OCI-LY7 (cell line): ENCODE measurements at regions not wholly inside any gene's neighbourhood (a gene's known extent, or its start where the extent isn't known, plus 50 kb on each side); places are given as distances from the start of the nearest gene placed in this dataset.

Experiments
- BruUV-seq: library from RNA; stranded (reverse); fragments of 400-500 nt; replicated peaks from 2 replicates; lab custom pipeline; 2021; lab: Mats Ljungman, UMichigan
- CTCF ChIA-PET: fragments of 300-600 bp; sonication (Branson Sonifier 250); formaldehyde crosslinking; loops from one replicate; lab custom pipeline; 2022; ENCODE audit warnings: antibody characterized with exemption; ENCODE audit not compliant: unreplicated experiment; lab: Charles Lee
- POLR2A ChIA-PET: fragments of 300-600 bp; sonication (Branson Sonifier 250); formaldehyde crosslinking; loops from one replicate; lab custom pipeline; 2022; ENCODE audit warnings: antibody characterized with exemption; lab: Charles Lee
- DNase-seq: peaks from one replicate; pipeline ENCODE4 v3.0.0-alpha.2; 2015; ENCODE audit warnings: low spot score
- H2AFZ ChIP-seq: fragments of 200-600 bp; sonication (generic), shearing (Covaris generic); 2 replicates; pipeline ENCODE4 v1.6.1; 2014; ENCODE audit warnings: mild to moderate bottlenecking, antibody characterized with exemption, low read length, moderate library complexity
- H3K27ac ChIP-seq: fragments of 200-600 bp; sonication (generic); 2 replicates; pipeline ENCODE4 v1.5.1; 2014; ENCODE audit warnings: mixed run types, low read depth, mild to moderate bottlenecking, moderate library complexity, low read length, inconsistent platforms; ENCODE audit not compliant: poor library complexity, severe bottlenecking
- H3K36me3 ChIP-seq: fragments of 200-600 bp; sonication (generic); 2 replicates; pipeline ENCODE4 v1.6.1; 2014; ENCODE audit warnings: mild to moderate bottlenecking, antibody characterized with exemption, low read length, moderate library complexity, mixed read lengths; ENCODE audit not compliant: insufficient read depth
- H3K4me1 ChIP-seq: fragments of 200-600 bp; sonication (generic); 2 replicates; pipeline ENCODE4 v1.5.1; 2014; ENCODE audit warnings: mild to moderate bottlenecking, low read length; ENCODE audit not compliant: insufficient read depth, poor library complexity, severe bottlenecking
- H3K4me2 ChIP-seq: fragments of 200-600 bp; sonication (generic); 2 replicates; pipeline ENCODE4 v1.6.1; 2014; ENCODE audit warnings: mild to moderate bottlenecking, low read length
- H3K4me3 ChIP-seq: fragments of 200-600 bp; sonication (generic); 2 replicates; pipeline ENCODE4 v1.5.1; 2014; ENCODE audit warnings: mild to moderate bottlenecking, low read depth, low read length; ENCODE audit not compliant: poor library complexity, severe bottlenecking
- H3K79me2 ChIP-seq: fragments of 200-600 bp; sonication (generic); 2 replicates; pipeline ENCODE4 v1.6.1; 2016; ENCODE audit warnings: low read depth, mild to moderate bottlenecking, low read length, moderate library complexity, mixed read lengths; ENCODE audit not compliant: insufficient read depth
- H3K9me2 ChIP-seq: fragments of 200-600 bp; sonication (generic); 2 replicates; pipeline ENCODE4 v1.6.1; 2016; ENCODE audit warnings: mild to moderate bottlenecking, low read length, mixed read lengths; ENCODE audit not compliant: insufficient read depth
- H3K9me3 ChIP-seq: fragments of 200-600 bp; sonication (generic); 2 replicates; pipeline ENCODE4 v1.6.1; 2014; ENCODE audit warnings: mild to moderate bottlenecking, mixed run types, low read length, mixed read lengths
- H4K20me1 ChIP-seq: fragments of 200-600 bp; sonication (generic); 2 replicates; pipeline ENCODE4 v1.6.1; 2014; ENCODE audit warnings: mild to moderate bottlenecking, antibody characterized with exemption, low read length, moderate library complexity, mixed read lengths; ENCODE audit not compliant: insufficient read depth
- EZH2phosphoT487 ChIP-seq: fragments of 200-600 bp; sonication (generic); IDR thresholded peaks from 2 replicates; pipeline ENCODE4 v1.6.1; 2018; ENCODE audit warnings: low read depth, borderline replicate concordance, mild to moderate bottlenecking, mixed run types, antibody characterized with exemption, low read length, moderate library complexity, mixed read lengths
- intact Hi-C: fragments of 100-400 bp; cut with micrococcal nuclease; formaldehyde crosslinking; loops from one replicate; pipeline ENCODE4 v1.10.0; 2022; ENCODE audit not compliant: unreplicated experiment
- TF ChIP-seq, protein P1 (sequence below): fragments of 200-600 bp; sonication (generic); conservative IDR thresholded peaks from 2 replicates; pipeline ENCODE4 v1.5.1; 2014; ENCODE audit warnings: mild to moderate bottlenecking, antibody characterized with exemption, low read length, moderate library complexity, mixed read lengths

GRCh38 chr15:95405447-95405846 lies 925.1 kb upstream of the NR2F2 start:
- H3K79me2 ChIP-seq = no peaks in the 10 kb centered on the region
- CTCF ChIA-PET = no interaction called here
- no peaks in the 10 kb centered on the region for H3K36me3 ChIP-seq
- H2AFZ ChIP-seq = no peak overlapping the region
- H3K4me1 ChIP-seq = no peaks in the 10 kb centered on the region
- no peak overlapping the region for H3K4me2 ChIP-seq
- BruUV-seq = no TSS peak
- no peaks in the 10 kb centered on the region for H4K20me1 ChIP-seq
- no peaks in the 10 kb centered on the region for H3K9me3 ChIP-seq
- H3K4me3 ChIP-seq = no peak overlapping the region
- POLR2A ChIA-PET = no interaction called here
- no peak for TF ChIP-seq EZH2phosphoT487
- TF ChIP-seq, protein P1, sequence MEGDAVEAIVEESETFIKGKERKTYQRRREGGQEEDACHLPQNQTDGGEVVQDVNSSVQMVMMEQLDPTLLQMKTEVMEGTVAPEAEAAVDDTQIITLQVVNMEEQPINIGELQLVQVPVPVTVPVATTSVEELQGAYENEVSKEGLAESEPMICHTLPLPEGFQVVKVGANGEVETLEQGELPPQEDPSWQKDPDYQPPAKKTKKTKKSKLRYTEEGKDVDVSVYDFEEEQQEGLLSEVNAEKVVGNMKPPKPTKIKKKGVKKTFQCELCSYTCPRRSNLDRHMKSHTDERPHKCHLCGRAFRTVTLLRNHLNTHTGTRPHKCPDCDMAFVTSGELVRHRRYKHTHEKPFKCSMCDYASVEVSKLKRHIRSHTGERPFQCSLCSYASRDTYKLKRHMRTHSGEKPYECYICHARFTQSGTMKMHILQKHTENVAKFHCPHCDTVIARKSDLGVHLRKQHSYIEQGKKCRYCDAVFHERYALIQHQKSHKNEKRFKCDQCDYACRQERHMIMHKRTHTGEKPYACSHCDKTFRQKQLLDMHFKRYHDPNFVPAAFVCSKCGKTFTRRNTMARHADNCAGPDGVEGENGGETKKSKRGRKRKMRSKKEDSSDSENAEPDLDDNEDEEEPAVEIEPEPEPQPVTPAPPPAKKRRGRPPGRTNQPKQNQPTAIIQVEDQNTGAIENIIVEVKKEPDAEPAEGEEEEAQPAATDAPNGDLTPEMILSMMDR = no peak
- no peak for DNase-seq
- no peaks in the 10 kb centered on the region for H3K9me2 ChIP-seq
- intact Hi-C loops = no loop called here
- H3K27ac ChIP-seq = no peak overlapping the region

DNA sequence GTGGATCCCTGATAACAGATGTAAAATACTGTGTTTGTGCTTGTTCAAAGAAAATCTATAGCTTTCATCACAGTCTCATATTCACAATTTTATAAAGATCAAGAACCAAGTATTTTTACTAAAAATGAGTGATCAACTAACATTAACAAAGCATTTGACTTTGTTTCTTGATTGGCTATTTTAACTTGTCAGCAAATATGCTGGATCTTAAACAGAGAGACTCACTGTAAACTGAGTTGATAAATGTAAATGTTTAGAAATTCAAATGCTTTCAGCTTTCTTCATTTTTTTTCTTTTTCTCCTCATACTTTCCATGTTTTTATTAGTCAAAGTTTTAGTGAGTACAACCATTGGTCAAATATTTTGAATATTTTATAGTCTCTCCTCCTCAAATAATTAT lies 923.0 kb upstream of the NR2F2 start:
- TF ChIP-seq, protein P1 = no peak
- no peak for TF ChIP-seq EZH2phosphoT487
- intact Hi-C loops = no loop called here
- BruUV-seq = no TSS peak
- DNase-seq = no peak
- no peaks in the 10 kb centered on the region for H3K36me3 ChIP-seq
- no peaks in the 10 kb centered on the region for H3K79me2 ChIP-seq
- H3K4me1 ChIP-seq = no peaks in the 10 kb centered on the region
- no peaks in the 10 kb centered on the region for H3K9me2 ChIP-seq
- H3K4me2 ChIP-seq = no peak overlapping the region
- H4K20me1 ChIP-seq = no peaks in the 10 kb centered on the region
- H3K27ac ChIP-seq = no peak overlapping the region
- H3K9me3 ChIP-seq = no peaks in the 10 kb centered on the region
- no peak overlapping the region for H3K4me3 ChIP-seq
- CTCF ChIA-PET = no interaction called here
- H2AFZ ChIP-seq = no peak overlapping the region
- POLR2A ChIA-PET = interaction anchor here (1.0 kb wide), 1 partner anchor 8 kb away, joined by 3 read pairs; no protein-coding TSS in a partner anchor

DNA sequence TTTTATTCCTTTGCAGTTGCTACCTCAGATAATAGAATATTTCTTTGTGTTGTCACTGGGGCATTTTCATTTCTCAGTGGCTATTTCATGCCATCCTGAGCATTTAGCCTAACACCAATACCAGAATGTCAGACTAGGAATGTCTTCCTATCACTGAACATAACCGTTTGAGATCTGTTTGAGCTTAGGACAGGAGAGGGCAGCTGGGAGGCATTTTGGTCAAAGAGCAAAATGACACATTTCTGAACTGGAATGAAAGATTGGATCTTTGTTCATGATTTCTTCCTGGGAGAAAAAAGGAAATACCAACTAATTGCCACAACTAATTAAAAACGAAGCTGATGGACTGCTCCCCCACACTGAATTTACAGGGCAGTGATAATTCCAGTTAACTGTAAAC lies 921.3 kb upstream of the NR2F2 start:
- H3K9me2 ChIP-seq = no peaks in the 10 kb centered on the region
- POLR2A ChIA-PET = interaction anchor here (0.6 kb wide), 1 partner anchor 43 kb away, joined by 4 read pairs; no protein-coding TSS in a partner anchor

More for the DNA sequence above, 921.3 kb upstream of the NR2F2 start:
- H2AFZ ChIP-seq = no peak overlapping the region
- H3K4me1 ChIP-seq = no peaks in the 10 kb centered on the region
- CTCF ChIA-PET = no interaction called here
- TF ChIP-seq, protein P1 = no peak
- TF ChIP-seq EZH2phosphoT487 = no peak
- H3K27ac ChIP-seq = no peak overlapping the region
- H3K36me3 ChIP-seq = no peaks in the 10 kb centered on the region
- no peak overlapping the region for H3K4me3 ChIP-seq
- H4K20me1 ChIP-seq = no peaks in the 10 kb centered on the region
- H3K4me2 ChIP-seq = no peak overlapping the region
- no TSS peak for BruUV-seq
- H3K79me2 ChIP-seq = no peaks in the 10 kb centered on the region
- intact Hi-C loops = no loop called here
- H3K9me3 ChIP-seq = no peaks in the 10 kb centered on the region
- no peak for DNase-seq
